Fibroblast of mammary gland (primary cell): ENCODE measurements at regions not wholly inside any gene's neighbourhood (a gene's known extent, or its start where the extent isn't known, plus 50 kb on each side); places are given as distances from the start of the nearest gene placed in this dataset.

Source experiments
- DNase-seq: peaks from one replicate; pipeline ENCODE4 v3.0.0-alpha.2; 2010; ENCODE audit warnings: low read depth
- H3K4me3 ChIP-seq: 2 replicates; pipeline ENCODE4 v1.5.1; 2011; ENCODE audit warnings: low read depth, mild to moderate bottlenecking, low read length, moderate library complexity; ENCODE audit not compliant: control insufficient read depth
- CTCF ChIP-seq: conservative IDR thresholded peaks from 2 replicates; pipeline ENCODE4 v1.5.1; 2011; ENCODE audit warnings: low read depth, low read length, inconsistent platforms; ENCODE audit not compliant: control insufficient read depth, insufficient read depth

GRCh38 chr18:5625076-5625475 is 81.3 kb upstream of the EPB41L3 start:
- no peak for TF ChIP-seq CTCF
- no peak overlapping the region for H3K4me3 ChIP-seq
- DNase-seq: no peak

- no peak for TF ChIP-seq CTCF
- H3K4me3 ChIP-seq: no peak overlapping the region
- peak; percentile 25 for DNase-seq
Measured at GRCh38 chr18:5622905-5623304, 79.1 kb upstream of the EPB41L3 start.

- H3K4me3 ChIP-seq: no peak overlapping the region
- TF ChIP-seq CTCF: no peak
- DNase-seq: peak; percentile 78
Measured at GRCh38 chr18:5620289-5620688, 76.5 kb upstream of the EPB41L3 start.

- no peak for TF ChIP-seq CTCF
- DNase-seq: no peak
Measured at GRCh38 chr18:5619376-5619775, 75.6 kb upstream of the EPB41L3 start.

GRCh38 chr18:5618047-5618688 is 74.4 kb upstream of the EPB41L3 start:
- DNase-seq: peak; percentile 51
- H3K4me3 ChIP-seq: no peak overlapping the region
- TF ChIP-seq CTCF: no peak

More at GRCh38 chr18:5619376-5619775, 75.6 kb upstream of the EPB41L3 start:
- H3K4me3 ChIP-seq: no peak overlapping the region

- DNase-seq: no peak
- H3K4me3 ChIP-seq: no peak overlapping the region
- no peak for TF ChIP-seq CTCF
Measured at GRCh38 chr18:5611221-5611620, 67.4 kb upstream of the EPB41L3 start.

- no peak overlapping the region for H3K4me3 ChIP-seq
- no peak for TF ChIP-seq CTCF
- no peak for DNase-seq
Measured at GRCh38 chr18:5608846-5609245, 65.0 kb upstream of the EPB41L3 start.
